HG02852 (cell line): ENCODE measurements at regions not wholly inside any gene's neighbourhood (a gene's known extent, or its start where the extent isn't known, plus 50 kb on each side); places are given as distances from the start of the nearest gene placed in this dataset.

Source experiments
- ATAC-seq: cut with Tn5 transposase; IDR thresholded peaks from one replicate; pipeline ENCODE4 v1.9.1; 2021; ENCODE audit warnings: mild to moderate bottlenecking, moderate library complexity; ENCODE audit not compliant: unreplicated experiment

- ATAC-seq, result no peak
Observed at GRCh38 chr2:221143231-221143630, 428.9 kb downstream of the EPHA4 start.

DNA sequence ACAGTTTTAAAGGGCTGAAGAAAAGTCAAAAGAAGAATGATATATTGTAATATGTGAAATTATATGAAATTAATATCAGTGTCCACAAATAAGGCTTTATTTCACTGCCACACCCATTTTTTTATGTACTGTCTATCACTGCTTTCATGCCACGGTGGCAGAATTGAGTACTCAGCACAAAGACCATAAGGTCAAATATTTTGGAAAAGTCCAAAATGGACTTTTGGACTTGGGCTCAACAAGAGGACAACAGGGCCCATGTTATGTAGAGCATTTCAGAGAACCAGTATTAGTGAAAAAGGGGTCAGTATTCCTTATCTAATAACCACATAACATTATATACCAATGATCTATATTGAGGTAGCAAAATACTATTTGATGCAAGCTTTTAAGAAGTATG, 427.2 kb downstream of the EPHA4 start:
- ATAC-seq, result no peak

GRCh38 chr2:221145396-221145795, 426.7 kb downstream of the EPHA4 start:
- ATAC-seq, result no peak

- ATAC-seq, result no peak
Observed at GRCh38 chr2:221153226-221153625, 418.9 kb downstream of the EPHA4 start.

DNA sequence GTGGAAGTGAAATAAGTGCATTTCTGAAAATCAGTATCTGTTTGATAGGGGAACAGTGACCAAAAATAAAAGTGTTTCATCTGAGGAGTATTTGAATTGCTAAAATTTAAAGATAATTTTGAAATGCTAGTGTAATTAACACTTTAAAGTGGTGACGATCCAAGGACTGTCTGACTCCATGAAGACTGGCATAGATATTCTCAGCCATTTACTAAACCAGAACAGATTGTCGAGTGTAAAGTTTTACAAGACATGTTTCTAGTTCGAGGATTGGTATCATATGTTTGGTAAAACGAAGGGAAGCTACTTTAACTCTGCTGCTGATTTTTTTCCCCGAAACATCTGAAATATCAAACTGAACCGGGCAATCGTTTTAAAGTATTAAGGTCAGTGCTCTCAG, 417.9 kb downstream of the EPHA4 start:
- ATAC-seq, result no peak

- ATAC-seq, result no peak
Observed at GRCh38 chr2:221156062-221156734, 415.9 kb downstream of the EPHA4 start.

DNA sequence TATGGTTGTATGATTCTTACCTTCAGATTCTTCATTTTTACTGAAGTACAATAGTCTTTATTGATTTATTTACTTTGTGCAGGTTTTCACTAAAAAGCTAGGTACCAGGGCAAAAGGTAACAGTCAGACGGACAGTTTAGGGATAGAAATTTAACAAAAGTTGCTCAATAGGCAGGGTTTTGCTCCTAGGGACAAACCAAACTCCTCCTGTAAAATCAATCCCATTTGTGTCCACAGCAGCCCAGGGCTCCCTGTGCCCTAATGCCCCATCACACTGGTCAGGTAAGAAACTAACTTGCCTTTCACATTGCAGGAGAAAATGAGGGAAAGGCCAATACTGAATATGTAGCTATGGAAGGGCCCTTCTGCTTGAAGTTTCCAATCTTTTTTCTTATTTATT, 410.9 kb downstream of the EPHA4 start:
- ATAC-seq, result no peak

DNA sequence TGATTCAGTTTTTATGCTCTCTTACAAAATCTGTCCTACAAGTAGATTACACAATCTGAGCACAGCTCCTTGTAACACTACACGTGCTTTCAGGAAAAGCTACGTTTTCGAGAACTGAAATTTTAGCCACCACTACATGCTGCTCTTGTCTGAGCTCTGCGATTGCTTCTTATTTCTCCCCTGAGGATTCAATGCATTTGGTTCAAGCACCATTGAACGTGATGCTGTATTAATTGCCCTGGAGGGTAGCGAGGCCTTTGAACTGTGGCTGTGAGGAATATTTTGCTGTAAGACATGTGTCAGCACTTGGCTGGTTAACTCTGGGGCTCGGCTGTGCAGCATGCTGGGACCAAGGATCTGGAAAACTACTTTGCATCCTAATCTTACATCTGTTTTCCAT, 405.8 kb downstream of the EPHA4 start:
- ATAC-seq, result no peak

DNA sequence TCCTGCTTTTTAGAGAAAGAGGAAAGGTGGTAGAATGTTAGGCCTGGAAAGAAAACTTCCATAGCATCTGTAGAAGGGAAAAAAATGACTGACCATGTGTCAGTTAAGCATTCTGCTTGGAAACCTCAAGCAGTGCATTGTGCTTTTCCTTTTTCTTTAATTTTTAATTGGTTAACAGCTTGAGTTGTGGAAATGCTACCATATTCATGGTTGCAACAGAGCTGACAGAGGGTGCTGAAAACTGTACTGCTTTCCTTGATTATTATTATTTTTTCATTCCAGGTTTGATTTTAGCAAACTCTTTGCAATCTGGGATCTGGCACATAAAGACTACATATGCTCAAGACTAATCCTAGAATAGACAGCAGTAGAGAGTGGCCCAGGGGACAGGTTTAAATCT, 404.5 kb downstream of the EPHA4 start:
- no peak for ATAC-seq

- no peak for ATAC-seq
Observed at GRCh38 chr2:221169724-221170123, 402.4 kb downstream of the EPHA4 start.

GRCh38 chr2:221170548-221170947, 401.6 kb downstream of the EPHA4 start:
- no peak for ATAC-seq

DNA sequence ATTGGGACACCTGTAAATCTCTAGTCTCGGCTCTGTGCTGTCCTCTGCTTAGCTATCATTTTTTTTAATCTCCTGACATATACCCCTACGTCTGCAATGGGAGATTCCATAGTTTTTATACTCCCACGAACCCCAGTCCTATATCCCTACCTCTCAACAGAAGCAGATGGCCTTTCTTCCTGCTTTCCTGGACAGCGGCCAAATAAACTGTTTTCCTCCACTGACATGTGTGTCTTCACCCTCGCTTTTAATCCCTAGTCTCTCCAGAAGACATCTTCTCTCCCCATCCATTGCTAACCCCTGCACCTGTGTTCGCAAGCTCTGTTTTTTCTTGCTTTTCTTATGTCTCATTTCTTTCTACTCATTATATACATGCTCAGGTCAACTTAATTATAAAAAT, 395.4 kb downstream of the EPHA4 start:
- no peak for ATAC-seq

DNA sequence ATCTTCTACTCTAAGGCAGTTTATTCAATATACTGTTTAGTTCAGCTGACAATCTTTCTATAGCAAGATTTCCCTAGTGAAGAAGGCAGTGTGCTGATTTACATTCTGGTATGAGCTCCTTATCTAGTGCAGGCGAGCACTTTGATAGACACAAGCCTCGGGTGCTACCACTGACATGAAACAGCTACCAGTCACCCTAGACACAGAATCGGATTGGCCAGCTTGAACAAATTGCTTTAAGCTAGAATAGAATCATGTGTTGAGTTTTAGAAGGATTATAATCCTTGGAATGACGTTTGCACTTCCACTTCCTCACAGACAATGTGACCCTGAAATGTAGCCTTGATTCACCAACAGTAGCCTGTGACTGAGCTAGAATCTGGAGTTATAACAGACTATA, 394.0 kb downstream of the EPHA4 start:
- ATAC-seq, result no peak

- no peak for ATAC-seq
Observed at GRCh38 chr2:221186873-221187272, 385.2 kb downstream of the EPHA4 start.

GRCh38 chr2:221189431-221190067, 382.6 kb downstream of the EPHA4 start:
- no peak for ATAC-seq

DNA sequence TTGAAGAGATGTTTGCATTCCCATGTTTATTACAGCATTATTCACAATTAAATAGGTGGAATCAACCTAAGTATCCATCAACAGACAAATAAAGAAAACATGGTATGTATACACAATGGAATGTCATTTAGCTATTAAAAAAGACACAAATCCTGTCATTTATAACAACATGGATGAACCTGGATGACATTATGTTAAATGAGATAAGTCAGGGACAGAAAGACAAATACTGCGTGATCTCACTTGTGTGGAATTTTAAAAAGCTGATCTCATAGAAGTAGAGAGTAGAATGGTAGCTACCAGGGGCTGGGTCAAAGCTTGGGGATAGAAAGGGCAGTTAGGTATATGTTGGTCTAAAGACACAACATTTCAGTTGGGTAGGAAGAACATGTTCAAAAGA, 376.3 kb downstream of the EPHA4 start:
- ATAC-seq, result no peak

GRCh38 chr2:221197225-221197856, 374.8 kb downstream of the EPHA4 start:
- ATAC-seq, result no peak

GRCh38 chr2:221198309-221198708, 373.8 kb downstream of the EPHA4 start:
- ATAC-seq, result no peak

DNA sequence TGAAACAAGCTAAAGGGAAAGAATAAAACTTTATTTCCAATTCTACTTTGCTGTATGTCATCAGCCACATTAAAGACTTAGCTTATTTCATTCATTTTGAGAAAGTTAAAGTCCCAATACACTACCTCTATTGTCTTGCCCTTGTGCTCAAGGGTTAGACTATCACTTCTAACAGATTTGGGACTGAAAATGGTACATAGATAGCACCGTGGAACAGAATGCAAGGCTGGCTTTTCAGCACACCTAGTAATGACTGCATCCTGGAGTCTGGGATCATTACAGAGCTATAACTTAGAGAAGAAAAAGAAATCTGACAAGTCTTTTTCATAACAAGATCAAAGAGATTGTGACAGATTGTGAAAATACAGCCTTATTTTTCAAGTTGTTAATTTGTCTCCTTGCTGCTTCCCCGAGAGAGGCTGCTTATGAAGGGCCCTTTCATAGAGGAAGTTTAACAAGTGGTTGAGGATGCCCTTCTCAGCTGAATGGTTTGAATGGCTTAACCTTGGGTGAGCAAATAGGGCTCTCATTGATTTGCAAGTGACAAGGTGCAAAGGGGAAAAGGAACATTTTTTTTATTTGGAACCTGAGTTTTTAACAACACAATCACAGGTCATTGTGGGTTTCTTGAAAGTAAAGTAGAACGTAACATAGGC, 371.8 kb downstream of the EPHA4 start:
- ATAC-seq, result no peak

DNA sequence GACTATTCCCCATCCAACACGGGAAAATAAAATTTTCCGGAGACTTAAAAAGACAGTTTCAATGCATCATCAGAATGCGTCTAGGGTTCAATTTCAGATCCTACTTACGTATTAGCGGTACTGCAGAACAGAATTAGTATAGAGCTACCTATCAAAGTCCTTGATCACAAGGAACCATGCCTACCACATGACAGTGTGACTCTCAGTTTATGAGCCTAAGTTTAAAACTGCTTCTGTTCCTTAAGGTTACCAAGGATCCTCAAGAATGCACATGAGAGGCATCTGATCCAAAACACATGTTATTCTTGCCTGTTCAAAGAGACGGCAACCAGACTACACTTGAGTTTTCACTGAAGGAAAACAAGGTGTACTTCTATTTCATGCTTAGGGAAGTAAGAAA, 369.7 kb downstream of the EPHA4 start:
- ATAC-seq, result no peak

DNA sequence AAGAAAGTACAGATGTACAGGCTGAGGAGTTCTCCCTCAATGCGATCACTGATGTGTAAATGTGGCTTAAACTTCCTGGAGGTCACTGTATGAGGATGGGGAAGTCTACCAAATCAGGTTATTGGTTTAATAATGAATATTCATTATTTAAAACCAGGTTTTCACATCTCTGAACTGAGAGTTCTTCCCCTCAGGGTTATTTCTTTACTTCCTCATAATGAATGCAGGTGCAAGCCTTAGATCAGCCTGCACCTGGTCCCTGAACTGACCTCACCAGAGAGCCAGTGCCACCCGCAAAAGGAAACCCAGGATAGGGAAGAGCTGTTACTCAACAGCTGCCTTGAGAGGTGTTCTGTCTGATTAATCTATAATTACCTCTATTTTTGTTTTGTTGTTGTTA, 369.0 kb downstream of the EPHA4 start:
- ATAC-seq, result peak; percentile 82

GRCh38 chr2:221203856-221204255, 368.2 kb downstream of the EPHA4 start:
- ATAC-seq, result no peak
